Activated T-helper 1 cell treated with anti-CD3 and anti-CD28 coated beads, Interleukin-12 subunit alpha, Interleukin-12 subunit beta, Interleukin-2, Interleukin-4 antibody, amounts not matched to agents 30 ng/mL and 10 ng/mL and 1 ng/mL, durations not matched to agents 14 hours and 24 hours and 36 hours (primary cell): ENCODE measurements at regions not wholly inside any gene's neighbourhood (a gene's known extent, or its start where the extent isn't known, plus 50 kb on each side); places are given as distances from the start of the nearest gene placed in this dataset.

Source experiments
- DNase-seq: peaks from one replicate; pipeline ENCODE4 v3.0.0; 2021; ENCODE audit warnings: low spot score
- H3K27ac Mint-ChIP-seq: one replicate; pipeline ENCODE4 v1.8.0; 2021; ENCODE audit warnings: mild to moderate bottlenecking, mixed read lengths
- H3K27me3 Mint-ChIP-seq: one replicate; pipeline ENCODE4 v1.8.0; 2022; ENCODE audit warnings: mild to moderate bottlenecking, moderate library complexity, mixed read lengths; ENCODE audit not compliant: insufficient read depth
- H3K36me3 Mint-ChIP-seq: one replicate; pipeline ENCODE4 v1.8.0; 2021; ENCODE audit warnings: low read depth, mixed read lengths
- H3K4me1 Mint-ChIP-seq: one replicate; pipeline ENCODE4 v1.8.0; 2021; ENCODE audit warnings: low read depth, mixed read lengths
- H3K4me3 Mint-ChIP-seq: one replicate; pipeline ENCODE4 v1.8.0; 2021; ENCODE audit warnings: mild to moderate bottlenecking, moderate library complexity, mixed read lengths
- H3K9me3 Mint-ChIP-seq: one replicate; pipeline ENCODE4 v1.8.0; 2021; ENCODE audit warnings: mixed read lengths
- intact Hi-C: fragments of 100-400 bp; cut with micrococcal nuclease; formaldehyde crosslinking; loops from one replicate; pipeline ENCODE4 v1.15.1; 2024

DNA sequence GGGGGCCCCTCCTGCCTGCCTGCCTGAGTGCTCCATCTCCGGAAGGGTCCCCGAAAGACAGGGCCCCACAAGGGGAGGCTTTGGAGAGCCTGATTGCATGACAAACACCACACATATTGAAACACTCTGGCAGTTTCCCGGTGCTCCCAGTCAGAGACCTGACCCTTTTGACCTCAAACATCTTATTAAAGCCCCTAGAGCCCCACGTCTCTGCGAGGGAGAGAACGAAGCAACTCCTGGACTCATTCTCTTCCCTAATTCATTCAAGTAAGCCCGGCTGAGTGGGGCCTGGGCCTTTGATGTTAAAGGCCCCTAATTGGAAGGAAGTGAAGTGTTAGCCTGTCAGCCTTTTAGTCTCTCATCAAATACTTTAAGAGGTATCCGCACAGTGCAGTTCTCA is 335.6 kb downstream of the CYRIA start:
- H3K27me3 Mint-ChIP-seq = peaks cover 3% of the 10 kb centered on the region
- no peaks in the 10 kb centered on the region for H3K36me3 Mint-ChIP-seq
- H3K9me3 Mint-ChIP-seq = no peaks in the 10 kb centered on the region
- no peak overlapping the region for H3K27ac Mint-ChIP-seq
- DNase-seq = no peak
- intact Hi-C loops = no loop called here
- H3K4me1 Mint-ChIP-seq = no peaks in the 10 kb centered on the region
- H3K4me3 Mint-ChIP-seq = no peak overlapping the region

DNA sequence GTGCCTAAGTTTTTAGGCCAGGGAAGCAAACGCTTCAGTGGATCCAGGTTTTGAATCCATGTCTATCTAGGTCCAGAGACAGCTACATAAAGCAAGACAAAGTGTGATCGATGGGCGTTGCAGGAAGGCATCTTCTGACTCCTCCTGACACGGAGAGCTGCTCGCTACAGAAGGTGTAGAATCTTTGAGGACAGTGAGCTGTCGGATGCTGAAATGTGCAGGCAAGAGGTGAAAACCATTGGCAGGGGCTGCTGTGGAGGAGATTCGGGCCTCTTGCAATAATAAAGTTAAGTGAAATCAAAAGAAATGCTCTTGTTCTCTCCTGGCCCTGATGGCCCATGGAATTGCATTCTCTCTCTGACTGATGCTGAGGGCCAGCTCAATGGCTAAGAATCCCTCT is 336.2 kb downstream of the CYRIA start:
- intact Hi-C loops = no loop called here
- Mint-ChIP-seq H3K4me3 (no peak overlapping the region), H3K4me1 (no peaks in the 10 kb centered on the region), H3K27me3 (peaks cover 3% of the 10 kb centered on the region), H3K36me3 (no peaks in the 10 kb centered on the region), H3K27ac (no peak overlapping the region), H3K9me3 (no peaks in the 10 kb centered on the region)
- no peak for DNase-seq

DNA sequence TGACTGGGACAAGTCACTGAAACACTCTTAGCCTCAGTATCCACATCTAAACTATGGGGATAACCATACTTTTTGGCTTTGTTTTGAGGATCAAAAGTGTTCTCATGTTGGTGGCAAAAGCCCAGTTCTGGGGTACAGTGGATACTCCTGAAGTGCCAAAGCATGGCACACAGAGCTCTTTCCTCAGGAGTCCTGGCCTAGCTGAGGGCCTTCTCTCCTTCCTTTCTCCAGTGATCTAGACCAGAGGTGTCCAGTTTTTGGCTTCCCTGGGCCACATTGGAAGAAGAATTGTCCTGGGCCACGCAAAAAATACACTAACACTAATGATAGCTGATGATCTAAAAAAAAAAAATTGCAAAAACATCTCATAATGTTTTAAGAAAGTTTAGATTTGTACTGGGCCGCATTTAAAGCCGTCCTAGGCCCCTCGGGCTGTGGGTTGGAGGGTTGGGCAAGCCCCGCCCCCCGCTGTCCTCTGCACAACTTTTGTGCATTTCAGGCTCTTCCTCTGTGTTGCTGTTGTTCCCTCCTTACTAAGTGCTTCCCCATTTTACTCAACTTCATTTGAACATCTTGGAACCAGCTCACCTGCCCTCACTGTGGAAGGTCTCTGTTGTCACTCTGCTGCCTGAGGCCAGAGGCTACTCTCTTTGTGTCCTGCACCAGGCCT is 337.0 kb downstream of the CYRIA start:
- Mint-ChIP-seq H3K27ac (no peak overlapping the region), H3K9me3 (no peaks in the 10 kb centered on the region), H3K36me3 (no peaks in the 10 kb centered on the region), H3K4me3 (no peak overlapping the region), H3K4me1 (no peaks in the 10 kb centered on the region), H3K27me3 (peaks cover 4% of the 10 kb centered on the region)
- intact Hi-C loops = no loop called here
- no peak for DNase-seq

DNA sequence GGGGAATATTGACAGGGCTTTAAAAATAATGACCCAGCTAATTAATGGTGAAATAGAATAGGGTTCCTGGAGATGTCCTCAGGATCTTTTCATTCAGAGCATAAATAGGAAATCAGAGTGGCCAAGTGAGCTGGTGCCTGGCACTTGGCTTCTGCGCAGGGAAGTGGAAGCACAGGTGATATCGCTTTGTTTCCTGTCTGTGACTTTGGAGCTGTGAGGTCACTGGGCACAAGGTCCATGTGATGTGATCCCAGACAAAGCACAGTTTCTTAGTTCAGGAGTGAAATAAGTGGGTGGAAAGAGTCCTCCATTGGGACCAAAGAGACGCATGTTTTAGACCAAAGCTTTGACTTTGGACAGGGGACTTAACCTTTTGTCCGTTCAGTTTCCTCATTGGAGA is 338.3 kb downstream of the CYRIA start:
- no peaks in the 10 kb centered on the region for H3K9me3 Mint-ChIP-seq
- DNase-seq = no peak
- no peak overlapping the region for H3K4me3 Mint-ChIP-seq
- intact Hi-C loops = no loop called here
- H3K27ac Mint-ChIP-seq = no peak overlapping the region
- H3K27me3 Mint-ChIP-seq = peaks cover 4% of the 10 kb centered on the region
- H3K4me1 Mint-ChIP-seq = no peaks in the 10 kb centered on the region
- H3K36me3 Mint-ChIP-seq = no peaks in the 10 kb centered on the region

DNA sequence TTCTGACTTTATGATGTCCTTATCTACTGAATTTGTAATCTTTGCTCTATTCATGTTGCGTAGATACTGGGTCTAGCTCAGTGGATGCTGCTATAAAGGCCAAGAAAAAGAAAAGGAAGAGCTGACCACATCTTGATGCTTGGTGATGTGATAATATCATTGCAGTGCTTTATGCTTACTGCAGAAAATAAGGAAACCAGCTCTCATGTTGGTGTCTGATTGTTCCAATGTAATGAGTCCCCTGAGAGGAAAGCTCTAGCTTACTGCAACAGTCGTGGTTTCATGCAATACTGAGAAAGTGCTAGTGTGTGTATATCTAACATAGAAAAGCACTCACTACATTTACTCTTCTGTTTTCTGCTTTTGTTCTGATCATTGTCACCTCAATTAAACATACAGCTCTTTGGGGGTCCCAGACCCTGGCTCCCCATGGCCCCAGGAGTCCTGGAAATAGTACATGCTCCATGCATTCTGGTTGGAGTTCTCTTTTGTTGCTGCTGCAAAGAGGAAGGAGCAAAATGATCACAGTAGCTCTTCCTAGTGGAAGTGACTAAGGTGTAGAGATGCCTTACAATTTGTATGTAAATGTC is 338.8 kb downstream of the CYRIA start:
- Mint-ChIP-seq H3K4me3 (no peak overlapping the region), H3K36me3 (no peaks in the 10 kb centered on the region)
- no peak for DNase-seq

DNA sequence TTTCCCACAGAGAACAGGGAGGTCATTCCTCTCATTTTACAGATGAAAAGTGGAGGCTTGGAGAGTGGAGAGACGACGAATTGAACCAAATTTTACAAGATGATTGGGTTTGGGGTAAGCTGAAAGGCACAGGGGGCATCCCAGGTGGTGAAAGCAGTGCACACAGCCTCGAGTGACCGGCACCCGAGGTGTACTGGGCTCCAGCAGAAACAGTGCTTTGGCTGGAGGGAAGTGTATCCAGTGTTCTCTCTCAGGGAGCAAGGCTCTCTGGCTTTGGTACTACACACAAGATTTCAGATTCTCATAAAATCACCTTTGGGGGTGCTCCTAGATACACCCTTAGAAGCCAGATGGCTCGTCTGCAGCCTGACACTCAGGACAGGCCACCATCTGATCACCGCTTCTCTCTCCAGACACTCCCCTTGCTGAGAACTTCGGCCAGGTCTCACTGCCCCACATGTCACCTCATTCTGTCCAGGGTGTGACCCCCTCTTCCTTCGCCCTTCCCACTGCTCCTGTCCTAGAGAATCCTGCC is 339.6 kb downstream of the CYRIA start:
- no peaks in the 10 kb centered on the region for H3K9me3 Mint-ChIP-seq
- intact Hi-C loops = no loop called here
- no peak overlapping the region for H3K4me3 Mint-ChIP-seq
- peaks cover 4% of the 10 kb centered on the region for H3K27me3 Mint-ChIP-seq
- DNase-seq = no peak
- H3K4me1 Mint-ChIP-seq = no peaks in the 10 kb centered on the region
- no peak overlapping the region for H3K27ac Mint-ChIP-seq
- H3K36me3 Mint-ChIP-seq = no peaks in the 10 kb centered on the region

More for the DNA sequence above, 338.8 kb downstream of the CYRIA start:
- Mint-ChIP-seq H3K4me1 (no peaks in the 10 kb centered on the region), H3K27me3 (peaks cover 4% of the 10 kb centered on the region), H3K27ac (no peak overlapping the region), H3K9me3 (no peaks in the 10 kb centered on the region)
- intact Hi-C loops = no loop called here

DNA sequence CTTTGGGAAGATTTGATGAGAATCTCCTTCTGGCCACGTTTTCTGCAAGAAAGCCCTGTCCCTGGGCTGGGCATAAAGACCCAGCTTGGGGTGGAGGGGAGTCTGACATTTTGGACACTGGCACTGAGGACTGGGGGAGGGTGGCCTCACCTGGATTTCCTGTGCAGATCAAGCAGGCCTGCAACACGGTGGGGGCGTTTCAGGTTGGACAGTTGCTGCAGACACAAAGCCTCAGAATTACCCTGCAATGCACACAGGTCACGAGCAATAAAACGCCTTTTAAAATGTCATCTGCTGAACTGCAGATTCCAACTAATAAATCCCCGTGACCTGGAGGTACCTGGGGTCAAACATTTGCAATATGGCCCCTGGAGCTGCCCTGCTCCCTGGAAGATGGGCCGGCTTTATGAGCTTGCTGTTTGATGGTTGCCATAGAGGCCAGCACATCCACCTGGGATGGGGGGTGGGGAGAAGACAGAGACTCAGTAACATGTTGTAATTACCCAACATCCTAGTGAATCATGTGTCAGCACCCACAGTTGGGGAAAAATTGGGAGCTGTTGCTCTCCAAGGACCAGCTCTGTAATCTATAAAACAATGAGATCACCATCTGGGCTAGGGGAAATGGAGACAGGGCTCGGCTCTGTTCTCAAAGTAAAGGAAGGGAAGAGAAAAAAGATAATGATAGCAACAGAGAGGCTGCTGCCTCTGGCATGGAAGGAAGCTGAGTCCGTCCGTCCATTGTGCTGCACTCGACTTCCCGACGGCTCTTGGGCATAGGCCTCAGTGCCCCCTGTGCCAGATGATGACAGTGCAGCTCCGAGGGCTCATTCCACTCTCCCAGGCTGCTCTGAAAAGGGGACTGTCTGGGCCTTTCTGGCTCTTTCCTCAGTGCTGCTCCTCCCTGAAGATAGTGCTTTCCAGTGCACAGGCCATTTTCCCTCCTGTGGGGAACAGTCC is 340.3 kb downstream of the CYRIA start:
- H3K27me3 Mint-ChIP-seq = peaks cover 4% of the 10 kb centered on the region
- no peaks in the 10 kb centered on the region for H3K9me3 Mint-ChIP-seq
- no peak overlapping the region for H3K4me3 Mint-ChIP-seq
- no peak for DNase-seq
- intact Hi-C loops = no loop called here
- no peaks in the 10 kb centered on the region for H3K36me3 Mint-ChIP-seq
- H3K4me1 Mint-ChIP-seq = no peaks in the 10 kb centered on the region
- H3K27ac Mint-ChIP-seq = no peak overlapping the region

DNA sequence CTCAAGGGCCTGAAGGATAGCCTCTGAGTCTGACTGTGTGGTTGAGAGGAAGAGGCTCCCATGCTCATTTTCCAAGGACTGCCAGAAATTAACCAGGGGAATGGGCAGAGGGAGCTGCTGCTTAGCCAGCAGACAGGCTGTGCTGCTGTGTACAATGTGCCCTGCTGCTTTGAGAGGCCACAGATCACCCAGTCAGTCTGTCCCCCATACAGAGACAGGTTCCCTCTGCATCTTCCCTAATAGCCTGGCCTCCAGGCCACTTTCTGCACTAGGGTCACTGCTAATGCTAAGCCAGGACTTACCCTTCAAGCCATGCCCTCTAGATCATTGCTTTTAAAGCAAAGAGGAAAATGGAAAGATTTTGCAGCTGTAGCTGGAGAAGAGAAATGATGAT is 341.1 kb downstream of the CYRIA start:
- Mint-ChIP-seq H3K4me3 (no peak overlapping the region), H3K4me1 (no peaks in the 10 kb centered on the region), H3K27me3 (peaks cover 4% of the 10 kb centered on the region), H3K27ac (no peak overlapping the region), H3K36me3 (no peaks in the 10 kb centered on the region), H3K9me3 (no peaks in the 10 kb centered on the region)
- intact Hi-C loops = no loop called here
- no peak for DNase-seq

DNA sequence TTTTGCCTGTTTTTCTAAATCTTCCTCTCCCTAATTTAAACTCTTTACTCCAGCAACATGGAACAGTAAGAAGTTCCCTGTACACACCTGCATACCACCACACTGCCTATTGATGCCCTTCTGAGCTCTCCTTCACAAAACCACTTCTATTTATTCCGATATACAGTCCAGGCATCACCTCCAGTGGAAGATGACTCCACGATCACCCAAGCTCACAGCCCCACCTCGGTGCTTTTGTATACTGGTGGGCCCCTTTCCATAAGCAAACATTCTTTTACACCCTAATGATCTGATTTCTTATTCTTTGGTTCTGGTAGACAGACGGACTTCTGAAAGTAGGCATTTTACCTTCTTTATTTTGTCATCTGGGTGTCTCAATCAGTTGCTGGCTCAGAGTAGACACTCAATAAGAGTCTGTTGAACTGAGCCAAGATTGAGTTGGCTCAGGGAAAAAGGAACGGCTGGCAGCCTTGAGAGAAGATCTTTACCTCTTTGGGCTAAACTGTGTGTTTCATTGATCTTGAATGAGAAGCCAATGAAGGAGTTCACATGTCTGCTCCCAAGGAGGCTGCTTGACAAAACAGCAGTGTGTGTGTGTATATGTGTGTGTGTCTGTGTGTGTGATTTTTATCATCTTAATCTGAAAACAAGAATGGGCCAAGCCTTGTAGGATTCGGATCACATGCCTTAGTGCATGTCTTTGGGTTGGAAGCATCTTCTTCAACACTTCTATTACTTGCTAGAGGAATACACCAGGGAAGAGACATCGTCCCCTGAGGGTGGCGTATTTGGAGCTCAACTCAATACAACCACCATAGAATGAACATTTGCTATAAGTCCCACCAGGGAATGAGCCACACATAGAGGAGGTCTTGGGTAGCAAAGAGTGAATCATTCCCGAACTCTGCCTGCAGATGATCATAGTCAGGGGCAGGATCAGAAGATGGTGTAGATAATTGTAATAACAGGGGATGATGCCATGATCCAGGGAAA is 341.8 kb downstream of the CYRIA start:
- intact Hi-C loops = no loop called here
- no peak for DNase-seq
- no peaks in the 10 kb centered on the region for H3K9me3 Mint-ChIP-seq
- H3K4me1 Mint-ChIP-seq = no peaks in the 10 kb centered on the region
- peaks cover 4% of the 10 kb centered on the region for H3K27me3 Mint-ChIP-seq
- no peak overlapping the region for H3K4me3 Mint-ChIP-seq
- no peak overlapping the region for H3K27ac Mint-ChIP-seq
- H3K36me3 Mint-ChIP-seq = no peaks in the 10 kb centered on the region

DNA sequence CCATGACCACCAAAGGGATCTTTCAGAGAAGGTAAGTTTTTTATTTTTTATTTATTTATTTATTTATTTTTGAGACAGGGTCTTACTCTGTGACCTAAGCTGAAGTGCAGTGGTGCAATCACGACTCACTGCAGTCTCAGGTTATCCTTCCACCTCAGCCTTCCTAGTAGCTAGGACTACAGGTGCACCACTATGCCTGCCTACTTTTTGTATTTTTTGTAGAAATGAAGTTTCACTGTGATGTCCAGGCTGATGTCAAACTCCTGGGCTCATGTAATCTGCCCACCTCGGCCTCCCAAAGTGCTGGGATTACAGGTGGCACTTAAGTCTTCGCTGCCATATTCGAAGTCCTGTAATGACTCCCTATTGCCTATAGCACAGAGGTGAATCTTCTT is 342.5 kb downstream of the CYRIA start:
- H3K27ac Mint-ChIP-seq = no peak overlapping the region
- no peak overlapping the region for H3K4me3 Mint-ChIP-seq
- DNase-seq = no peak
- H3K27me3 Mint-ChIP-seq = peaks cover 2% of the 10 kb centered on the region
- intact Hi-C loops = no loop called here
- H3K36me3 Mint-ChIP-seq = no peaks in the 10 kb centered on the region
- no peaks in the 10 kb centered on the region for H3K4me1 Mint-ChIP-seq
- no peaks in the 10 kb centered on the region for H3K9me3 Mint-ChIP-seq

DNA sequence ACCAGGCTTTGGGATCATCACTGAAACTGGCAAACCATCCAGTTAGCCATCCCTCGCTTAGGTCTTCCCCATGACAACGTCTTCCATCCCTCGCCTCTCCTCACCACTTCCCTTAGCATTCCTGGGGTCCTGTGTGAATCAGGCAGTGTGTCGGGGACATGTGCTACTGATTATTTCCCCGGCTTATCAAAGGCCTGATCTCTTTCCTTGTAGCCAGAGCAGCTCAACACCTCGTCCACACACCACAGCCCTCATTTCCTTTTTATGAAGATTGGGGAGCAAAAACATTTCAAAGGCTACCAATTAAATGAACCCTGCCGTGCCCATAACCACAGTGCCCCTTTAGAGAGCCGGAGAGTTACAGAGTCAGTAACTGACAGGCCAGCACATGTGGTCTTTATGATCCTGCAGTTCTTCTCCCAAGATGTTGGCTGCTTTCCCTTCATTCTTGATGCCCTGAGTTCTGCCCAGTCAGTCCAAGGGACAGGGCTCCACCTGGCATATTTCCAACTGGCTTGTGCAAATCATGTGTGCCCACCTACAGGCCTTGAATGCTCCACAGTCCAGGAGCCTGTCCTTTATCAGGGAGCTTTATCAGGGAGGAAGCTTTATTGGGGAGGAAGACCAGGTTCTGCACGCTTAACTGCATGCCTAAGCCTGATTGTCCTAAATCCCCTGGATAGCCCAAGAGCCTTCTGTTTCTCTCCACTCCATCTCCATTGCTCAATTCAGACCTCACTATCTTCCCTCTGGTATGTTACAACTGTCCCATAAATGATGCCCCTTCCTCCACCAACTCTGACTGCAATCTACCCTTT is 343.1 kb downstream of the CYRIA start:
- no peak for DNase-seq
- intact Hi-C loops = no loop called here

More for the DNA sequence above, 343.1 kb downstream of the CYRIA start:
- Mint-ChIP-seq H3K9me3 (no peaks in the 10 kb centered on the region), H3K27me3 (peaks cover 2% of the 10 kb centered on the region), H3K36me3 (no peaks in the 10 kb centered on the region), H3K4me1 (no peaks in the 10 kb centered on the region), H3K4me3 (no peak overlapping the region), H3K27ac (no peak overlapping the region)
